HL-60 (cell line): ENCODE measurements at regions not wholly inside any gene's neighbourhood (a gene's known extent, or its start where the extent isn't known, plus 50 kb on each side); places are given as distances from the start of the nearest gene placed in this dataset.

Experiments
- GABPA ChIP-seq: IDR thresholded peaks from 2 replicates; pipeline ENCODE4 v1.6.1; 2012; ENCODE audit warnings: low read depth
- POLR2AphosphoS5 ChIP-seq: IDR thresholded peaks from 2 replicates; pipeline ENCODE4 v1.6.1; 2012; ENCODE audit warnings: low read depth
- SPI1 ChIP-seq: IDR thresholded peaks from 2 replicates; pipeline ENCODE4 v1.6.1; 2012; ENCODE audit warnings: low read depth, mild to moderate bottlenecking, borderline replicate concordance
- TF ChIP-seq, protein P1 (sequence below): IDR thresholded peaks from one replicate; pipeline ENCODE4 v1.5.1; 2011; ENCODE audit warnings: low read length, control low read depth, inconsistent platforms; ENCODE audit not compliant: insufficient read depth
- TF ChIP-seq, protein P2 (sequence below): IDR thresholded peaks from 2 replicates; pipeline ENCODE4 v1.6.1; 2012; ENCODE audit warnings: low read depth; ENCODE audit not compliant: insufficient replicate concordance

DNA sequence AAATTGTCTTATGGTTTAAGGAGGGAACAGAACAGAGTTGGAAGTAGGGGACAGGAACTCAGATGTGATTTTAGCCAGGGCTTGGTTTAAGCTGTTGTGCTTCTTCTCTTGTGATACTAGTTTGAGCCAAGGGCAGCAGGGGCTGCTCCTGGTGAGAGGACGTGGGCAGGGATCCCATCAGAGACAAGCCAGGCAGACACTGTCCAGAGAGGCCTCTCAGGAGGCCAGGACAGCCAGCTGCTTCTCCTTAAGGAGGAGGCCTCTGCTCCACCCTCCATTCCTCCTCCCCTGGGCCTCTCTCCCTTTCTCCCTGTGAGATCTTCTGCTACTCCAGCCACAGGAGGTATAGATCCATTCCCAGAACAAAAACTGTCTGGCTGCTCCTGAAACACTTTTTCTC, 108.4 kb upstream of the MLN start:
- TF ChIP-seq, protein P1, sequence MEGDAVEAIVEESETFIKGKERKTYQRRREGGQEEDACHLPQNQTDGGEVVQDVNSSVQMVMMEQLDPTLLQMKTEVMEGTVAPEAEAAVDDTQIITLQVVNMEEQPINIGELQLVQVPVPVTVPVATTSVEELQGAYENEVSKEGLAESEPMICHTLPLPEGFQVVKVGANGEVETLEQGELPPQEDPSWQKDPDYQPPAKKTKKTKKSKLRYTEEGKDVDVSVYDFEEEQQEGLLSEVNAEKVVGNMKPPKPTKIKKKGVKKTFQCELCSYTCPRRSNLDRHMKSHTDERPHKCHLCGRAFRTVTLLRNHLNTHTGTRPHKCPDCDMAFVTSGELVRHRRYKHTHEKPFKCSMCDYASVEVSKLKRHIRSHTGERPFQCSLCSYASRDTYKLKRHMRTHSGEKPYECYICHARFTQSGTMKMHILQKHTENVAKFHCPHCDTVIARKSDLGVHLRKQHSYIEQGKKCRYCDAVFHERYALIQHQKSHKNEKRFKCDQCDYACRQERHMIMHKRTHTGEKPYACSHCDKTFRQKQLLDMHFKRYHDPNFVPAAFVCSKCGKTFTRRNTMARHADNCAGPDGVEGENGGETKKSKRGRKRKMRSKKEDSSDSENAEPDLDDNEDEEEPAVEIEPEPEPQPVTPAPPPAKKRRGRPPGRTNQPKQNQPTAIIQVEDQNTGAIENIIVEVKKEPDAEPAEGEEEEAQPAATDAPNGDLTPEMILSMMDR: no peak
- TF ChIP-seq POLR2AphosphoS5 (no peak), GABPA (no peak), SPI1 (no peak)
- TF ChIP-seq, protein P2, sequence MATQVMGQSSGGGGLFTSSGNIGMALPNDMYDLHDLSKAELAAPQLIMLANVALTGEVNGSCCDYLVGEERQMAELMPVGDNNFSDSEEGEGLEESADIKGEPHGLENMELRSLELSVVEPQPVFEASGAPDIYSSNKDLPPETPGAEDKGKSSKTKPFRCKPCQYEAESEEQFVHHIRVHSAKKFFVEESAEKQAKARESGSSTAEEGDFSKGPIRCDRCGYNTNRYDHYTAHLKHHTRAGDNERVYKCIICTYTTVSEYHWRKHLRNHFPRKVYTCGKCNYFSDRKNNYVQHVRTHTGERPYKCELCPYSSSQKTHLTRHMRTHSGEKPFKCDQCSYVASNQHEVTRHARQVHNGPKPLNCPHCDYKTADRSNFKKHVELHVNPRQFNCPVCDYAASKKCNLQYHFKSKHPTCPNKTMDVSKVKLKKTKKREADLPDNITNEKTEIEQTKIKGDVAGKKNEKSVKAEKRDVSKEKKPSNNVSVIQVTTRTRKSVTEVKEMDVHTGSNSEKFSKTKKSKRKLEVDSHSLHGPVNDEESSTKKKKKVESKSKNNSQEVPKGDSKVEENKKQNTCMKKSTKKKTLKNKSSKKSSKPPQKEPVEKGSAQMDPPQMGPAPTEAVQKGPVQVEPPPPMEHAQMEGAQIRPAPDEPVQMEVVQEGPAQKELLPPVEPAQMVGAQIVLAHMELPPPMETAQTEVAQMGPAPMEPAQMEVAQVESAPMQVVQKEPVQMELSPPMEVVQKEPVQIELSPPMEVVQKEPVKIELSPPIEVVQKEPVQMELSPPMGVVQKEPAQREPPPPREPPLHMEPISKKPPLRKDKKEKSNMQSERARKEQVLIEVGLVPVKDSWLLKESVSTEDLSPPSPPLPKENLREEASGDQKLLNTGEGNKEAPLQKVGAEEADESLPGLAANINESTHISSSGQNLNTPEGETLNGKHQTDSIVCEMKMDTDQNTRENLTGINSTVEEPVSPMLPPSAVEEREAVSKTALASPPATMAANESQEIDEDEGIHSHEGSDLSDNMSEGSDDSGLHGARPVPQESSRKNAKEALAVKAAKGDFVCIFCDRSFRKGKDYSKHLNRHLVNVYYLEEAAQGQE: no peak
